Duodenal mucosa (tissue), 2 donors: ENCODE measurements at regions not wholly inside any gene's neighbourhood (a gene's known extent, or its start where the extent isn't known, plus 50 kb on each side); places are given as distances from the start of the nearest gene placed in this dataset.

Experiments used
- H3K27ac ChIP-seq: one replicate; pipeline ENCODE4 v1.7.0; 2013; ENCODE audit warnings: low read depth, low read length
- H3K27me3 ChIP-seq, 2 donors: one replicate each; pipeline ENCODE4 v1.7.0; 2013; ENCODE audit warnings: low read length in 2 of 2, control low read depth in 1 of 2; ENCODE audit not compliant: insufficient read depth in 2 of 2, control insufficient read depth in 1 of 2
- H3K36me3 ChIP-seq, 2 donors: one replicate each; pipeline ENCODE4 v1.7.0; 2013; ENCODE audit warnings: low read length in 2 of 2, control low read depth in 1 of 2; ENCODE audit not compliant: insufficient read depth in 2 of 2, control insufficient read depth in 1 of 2
- H3K4me1 ChIP-seq, 2 donors: one replicate each; pipeline ENCODE4 v1.7.0; 2013; ENCODE audit warnings: low read length in 2 of 2, control low read depth in 1 of 2; ENCODE audit not compliant: insufficient read depth in 2 of 2, control insufficient read depth in 1 of 2
- H3K4me3 ChIP-seq, 2 donors: one replicate each; pipeline ENCODE4 v1.7.0; 2013; ENCODE audit warnings: low read length in 2 of 2, low read depth in 1 of 2
- H3K9ac ChIP-seq, 2 donors: one replicate each; pipeline ENCODE4 v1.7.0; 2013; ENCODE audit warnings: low read length in 2 of 2, low read depth in 1 of 2
- H3K9me3 ChIP-seq, 2 donors: one replicate each; pipeline ENCODE4 v1.7.0; 2013; ENCODE audit warnings: low read length in 2 of 2, control low read depth in 1 of 2; ENCODE audit not compliant: control insufficient read depth in 1 of 2

DNA sequence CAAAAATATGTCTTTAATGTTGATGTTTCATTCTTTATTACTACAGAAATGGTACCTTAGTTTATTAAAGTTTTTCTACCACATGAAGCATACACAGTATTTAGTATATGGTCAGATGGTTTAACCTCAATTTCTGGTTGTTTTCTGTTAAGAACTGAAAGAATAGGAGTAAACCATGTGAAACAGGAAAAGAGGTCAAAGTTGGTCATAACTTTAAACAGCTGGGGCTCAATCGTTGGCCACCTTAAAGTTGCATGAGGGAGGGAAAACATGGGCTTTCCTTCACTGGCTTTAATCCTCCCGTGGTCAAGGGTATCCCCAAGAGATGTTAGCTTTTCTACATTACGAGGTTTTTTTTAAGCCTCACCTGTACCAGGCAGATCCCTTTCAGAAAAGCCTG lies 483.3 kb upstream of the ADAMTS5 start:
- H3K4me1 ChIP-seq, result no peaks in the 10 kb centered on the region
- no peak overlapping the region for H3K27ac ChIP-seq
- H3K4me3 ChIP-seq, result no peak overlapping the region
- H3K9me3 ChIP-seq, result no peaks in the 10 kb centered on the region
- H3K9ac ChIP-seq, result no peak overlapping the region
- H3K36me3 ChIP-seq, result no peaks in the 10 kb centered on the region
- H3K27me3 ChIP-seq, result no peaks in the 10 kb centered on the region

DNA sequence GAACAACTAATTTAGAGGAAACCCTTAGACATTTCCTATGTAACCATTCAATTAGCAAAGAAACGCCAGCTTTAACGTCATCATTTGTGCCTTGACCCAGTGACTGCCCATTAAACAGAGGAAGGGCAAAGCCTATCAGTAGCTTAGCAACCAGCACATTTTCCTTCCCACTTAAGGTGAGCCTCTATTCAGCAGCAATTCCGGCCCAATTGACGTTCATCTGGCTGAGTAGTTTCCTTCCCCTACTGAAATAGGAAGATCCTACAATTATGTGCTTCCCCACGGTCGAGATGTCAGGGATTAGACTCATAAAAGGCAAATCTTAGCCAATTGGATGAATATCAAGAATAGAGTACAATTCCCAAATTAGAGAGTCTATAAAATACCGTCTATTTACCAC lies 482.1 kb upstream of the ADAMTS5 start:
- Histone ChIP-seq H3K4me3 (no peak overlapping the region), H3K36me3 (no peaks in the 10 kb centered on the region), H3K4me1 (no peaks in the 10 kb centered on the region), H3K9ac (no peak overlapping the region), H3K27ac (no peak overlapping the region), H3K27me3 (no peaks in the 10 kb centered on the region), H3K9me3 (no peaks in the 10 kb centered on the region)

- Histone ChIP-seq H3K36me3 (no peaks in the 10 kb centered on the region), H3K9me3 (no peaks in the 10 kb centered on the region), H3K4me3 (no peak overlapping the region), H3K27ac (no peak overlapping the region), H3K4me1 (no peaks in the 10 kb centered on the region), H3K9ac (no peak overlapping the region), H3K27me3 (no peaks in the 10 kb centered on the region)
Measured at GRCh38 chr21:27447843-27448242, 481.0 kb upstream of the ADAMTS5 start.

GRCh38 chr21:27429710-27430341 lies 462.9 kb upstream of the ADAMTS5 start:
- no peaks in the 10 kb centered on the region for H3K9me3 ChIP-seq
- H3K36me3 ChIP-seq, result no peaks in the 10 kb centered on the region
- no peak overlapping the region for H3K9ac ChIP-seq
- no peak overlapping the region for H3K4me3 ChIP-seq
- no peaks in the 10 kb centered on the region for H3K27me3 ChIP-seq
- no peaks in the 10 kb centered on the region for H3K4me1 ChIP-seq
- H3K27ac ChIP-seq, result no peak overlapping the region

DNA sequence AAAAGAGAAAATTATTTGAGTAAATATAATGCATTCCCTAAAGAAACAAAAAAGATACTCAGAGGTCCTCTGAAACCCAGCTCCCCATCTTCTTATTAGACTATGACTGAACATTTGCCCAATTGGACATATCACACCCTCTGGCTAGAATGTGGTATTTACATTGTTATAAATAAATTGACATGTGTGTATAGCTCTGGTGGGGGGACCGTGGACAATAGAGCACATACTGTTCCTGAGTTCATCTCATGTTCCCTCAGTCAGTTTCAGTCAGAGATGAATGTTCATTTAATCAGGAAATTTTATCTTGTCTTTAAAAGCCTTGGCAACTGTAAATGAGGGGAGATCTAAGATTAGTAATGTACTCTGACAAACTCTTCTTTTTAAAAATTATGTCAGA lies 459.3 kb upstream of the ADAMTS5 start:
- Histone ChIP-seq H3K27ac (no peak overlapping the region), H3K9me3 (no peaks in the 10 kb centered on the region), H3K36me3 (no peaks in the 10 kb centered on the region), H3K9ac (no peak overlapping the region), H3K4me1 (peaks cover 7 to 12% of the 10 kb centered on the region in 2 donors), H3K4me3 (no peak overlapping the region), H3K27me3 (no peaks in the 10 kb centered on the region)

GRCh38 chr21:27425574-27425973 lies 458.7 kb upstream of the ADAMTS5 start:
- Histone ChIP-seq H3K4me1 (peaks cover 7 to 12% of the 10 kb centered on the region in 2 donors), H3K27ac (no peak overlapping the region)

GRCh38 chr21:27425172-27425571 lies 458.3 kb upstream of the ADAMTS5 start:
- Histone ChIP-seq H3K9ac (no peak overlapping the region), H3K36me3 (no peaks in the 10 kb centered on the region), H3K9me3 (no peaks in the 10 kb centered on the region), H3K27ac (no peak overlapping the region), H3K27me3 (no peaks in the 10 kb centered on the region), H3K4me1 (peaks cover 7 to 12% of the 10 kb centered on the region in 2 donors), H3K4me3 (no peak overlapping the region)

More at GRCh38 chr21:27425574-27425973, 458.7 kb upstream of the ADAMTS5 start:
- no peak overlapping the region for H3K9ac ChIP-seq
- H3K27me3 ChIP-seq, result no peaks in the 10 kb centered on the region
- H3K36me3 ChIP-seq, result no peaks in the 10 kb centered on the region
- no peaks in the 10 kb centered on the region for H3K9me3 ChIP-seq
- H3K4me3 ChIP-seq, result no peak overlapping the region

DNA sequence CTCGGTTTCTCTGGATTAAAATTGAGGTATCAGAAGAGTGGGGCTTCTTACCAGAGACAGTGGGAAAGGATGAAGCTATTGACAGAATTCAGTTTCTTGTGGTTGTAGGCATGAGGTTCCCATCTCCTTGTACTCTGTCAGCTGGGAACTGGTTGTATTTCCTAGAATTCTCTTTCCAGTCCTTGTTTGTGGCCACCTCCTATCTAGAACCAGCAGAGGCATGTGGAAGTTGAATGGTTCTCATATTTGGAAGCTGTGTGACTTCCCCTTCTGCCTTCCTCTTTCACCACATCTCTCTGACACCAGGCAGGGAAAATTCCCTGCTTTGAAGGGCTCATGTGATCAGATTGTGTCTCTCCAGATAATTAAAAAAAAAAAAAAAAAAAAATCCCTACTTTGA lies 457.7 kb upstream of the ADAMTS5 start:
- Histone ChIP-seq H3K4me1 (peaks cover 7 to 12% of the 10 kb centered on the region in 2 donors), H3K27ac (no peak overlapping the region), H3K4me3 (no peak overlapping the region), H3K9me3 (no peaks in the 10 kb centered on the region), H3K36me3 (no peaks in the 10 kb centered on the region), H3K27me3 (no peaks in the 10 kb centered on the region), H3K9ac (no peak overlapping the region)

- H3K36me3 ChIP-seq, result no peaks in the 10 kb centered on the region
- peaks cover 7 to 12% of the 10 kb centered on the region in 2 donors for H3K4me1 ChIP-seq
- no peaks in the 10 kb centered on the region for H3K27me3 ChIP-seq
- H3K9ac ChIP-seq, result no peak overlapping the region
- H3K27ac ChIP-seq, result no peak overlapping the region
- no peak overlapping the region for H3K4me3 ChIP-seq
- no peaks in the 10 kb centered on the region for H3K9me3 ChIP-seq
Measured at GRCh38 chr21:27423906-27424595, 457.2 kb upstream of the ADAMTS5 start.

- Histone ChIP-seq H3K4me3 (no peak overlapping the region), H3K36me3 (no peaks in the 10 kb centered on the region), H3K27ac (no peak overlapping the region)
Measured at GRCh38 chr21:27423038-27423437, 456.1 kb upstream of the ADAMTS5 start.

More at GRCh38 chr21:27423038-27423437, 456.1 kb upstream of the ADAMTS5 start:
- Histone ChIP-seq H3K9me3 (no peaks in the 10 kb centered on the region), H3K4me1 (peaks cover 7 to 12% of the 10 kb centered on the region in 2 donors), H3K27me3 (no peaks in the 10 kb centered on the region), H3K9ac (no peak overlapping the region)
